Panc1 (cell line): ENCODE measurements at regions not wholly inside any gene's neighbourhood (a gene's known extent, or its start where the extent isn't known, plus 50 kb on each side); places are given as distances from the start of the nearest gene placed in this dataset.

Source experiments
- ATAC-seq: fragments of 200-7000 bp; cut with Tn5 transposase; 2 replicates; pipeline ENCODE4 v1.9.1; 2020; ENCODE audit warnings: mild to moderate bottlenecking, moderate library complexity
- BruUV-seq: library from RNA; stranded (reverse); fragments of 400-500 nt; replicated peaks from 2 replicates; lab custom pipeline; 2021; lab: Mats Ljungman, UMichigan
- CTCF ChIA-PET: fragments of 300-600 bp; sonication (Branson Sonifier 250); formaldehyde crosslinking; loops from one replicate; lab custom pipeline; 2022; ENCODE audit warnings: antibody characterized with exemption; lab: Charles Lee
- POLR2A ChIA-PET: fragments of 300-600 bp; sonication (Branson Sonifier 250); formaldehyde crosslinking; loops from one replicate; lab custom pipeline; 2022; ENCODE audit warnings: antibody characterized with exemption; lab: Charles Lee
- DNase-seq: peaks from one replicate; pipeline ENCODE4 v3.0.0-alpha.2; 2010; ENCODE audit warnings: low read depth, low spot score
- H3K27ac ChIP-seq: 2 replicates; pipeline ENCODE4 v1.5.1; 2011; ENCODE audit warnings: mild to moderate bottlenecking, low read length, inconsistent platforms
- H3K27me3 ChIP-seq: fragments of 200-500 bp; sonication (Bioruptor generic); 2 replicates; pipeline ENCODE4 v1.6.0; 2014; ENCODE audit warnings: low read length, inconsistent platforms; ENCODE audit not compliant: control insufficient read depth, insufficient read depth
- H3K36me3 ChIP-seq: fragments of 200-500 bp; sonication (Bioruptor generic); 2 replicates; pipeline ENCODE4 v1.5.1; 2014; ENCODE audit warnings: inconsistent platforms, mild to moderate bottlenecking, low read length, moderate library complexity; ENCODE audit not compliant: control insufficient read depth, insufficient read depth
- H3K4me1 ChIP-seq: 2 replicates; pipeline ENCODE4 v1.5.1; 2011; ENCODE audit warnings: inconsistent platforms, mild to moderate bottlenecking, low read length, moderate library complexity; ENCODE audit not compliant: control insufficient read depth, insufficient read depth
- H3K4me3 ChIP-seq, 2 experiments: 2 replicates each; pipeline ENCODE4 v1.5.1; 2011 to 2012; ENCODE audit warnings: low read depth in 2 of 2, low read length in 2 of 2, mild to moderate bottlenecking in 2 of 2, inconsistent platforms in 1 of 2, moderate library complexity in 1 of 2
- H3K9me3 ChIP-seq: fragments of 200-500 bp; sonication (Bioruptor generic); 2 replicates; pipeline ENCODE4 v1.5.1; 2014; ENCODE audit warnings: low read depth, mild to moderate bottlenecking, inconsistent platforms, low read length, moderate library complexity; ENCODE audit not compliant: control insufficient read depth, insufficient read depth
- POLR2AphosphoS5 ChIP-seq: IDR thresholded peaks from 2 replicates; pipeline ENCODE4 v1.6.1; 2012; ENCODE audit warnings: mild to moderate bottlenecking, low read depth, low read length, moderate library complexity
- SIN3A ChIP-seq: IDR thresholded peaks from 2 replicates; pipeline ENCODE4 v1.6.1; 2012; ENCODE audit warnings: low read depth, mild to moderate bottlenecking, low read length, moderate library complexity, borderline replicate concordance; ENCODE audit not compliant: insufficient read depth
- TCF7L2 ChIP-seq: IDR thresholded peaks from 2 replicates; pipeline ENCODE4 v1.6.1; 2011; ENCODE audit warnings: mild to moderate bottlenecking, low read depth, low read length, inconsistent platforms
- in situ Hi-C: cut with HindIII; loops from 2 replicates; pipeline ENCODE4 v1.10.0; 2016; ENCODE audit warnings: low sequenced_read_pairs, low pct_unique_long_range_greater_than_20kb
- intact Hi-C: fragments of 100-400 bp; cut with micrococcal nuclease; formaldehyde crosslinking; loops from one replicate; pipeline ENCODE4 v1.10.0; 2022; ENCODE audit not compliant: unreplicated experiment
- TF ChIP-seq, protein P1 (sequence below), 2 experiments: IDR thresholded peaks; 2 replicates each; pipeline ENCODE4 v1.6.1; 2011 to 2012; ENCODE audit warnings: low read depth in 2 of 2, control low read depth in 1 of 2, low read length in 1 of 2, mild to moderate bottlenecking in 1 of 2, moderate library complexity in 1 of 2; ENCODE audit not compliant: insufficient read depth in 1 of 2
- TF ChIP-seq, protein P2 (sequence below): fragments of 450-650 bp; IDR thresholded peaks from 2 replicates; pipeline ENCODE4 v1.5.1; 2017; ENCODE audit warnings: mild to moderate bottlenecking

DNA sequence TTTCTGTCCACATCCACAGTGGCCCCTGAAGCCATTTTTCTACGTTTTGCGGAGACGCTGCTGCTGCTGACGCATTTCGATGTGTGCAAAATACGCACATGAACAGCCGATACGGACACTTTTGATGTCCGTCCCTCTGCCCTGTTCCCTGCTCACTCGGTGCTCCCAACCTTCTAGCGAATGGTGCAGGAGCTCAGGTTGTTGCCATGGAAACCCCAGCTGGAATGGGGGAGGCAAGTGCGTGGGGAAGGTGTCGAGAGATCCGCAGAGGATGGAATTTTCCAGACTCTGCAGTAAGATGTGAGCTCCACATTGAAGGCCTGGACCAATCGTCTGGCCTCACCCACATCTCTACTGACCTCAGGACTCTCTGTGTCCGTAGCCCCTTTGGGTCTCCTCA, 109.2 kb upstream of the USP29 start:
- in situ Hi-C loops (no loop called here), intact Hi-C loops (no loop called here)
- no peaks in the 10 kb centered on the region for H3K36me3 ChIP-seq
- H3K4me1 ChIP-seq: no peaks in the 10 kb centered on the region
- no peak overlapping the region for H3K4me3 ChIP-seq
- no peak for ATAC-seq
- TF ChIP-seq, protein P1, sequence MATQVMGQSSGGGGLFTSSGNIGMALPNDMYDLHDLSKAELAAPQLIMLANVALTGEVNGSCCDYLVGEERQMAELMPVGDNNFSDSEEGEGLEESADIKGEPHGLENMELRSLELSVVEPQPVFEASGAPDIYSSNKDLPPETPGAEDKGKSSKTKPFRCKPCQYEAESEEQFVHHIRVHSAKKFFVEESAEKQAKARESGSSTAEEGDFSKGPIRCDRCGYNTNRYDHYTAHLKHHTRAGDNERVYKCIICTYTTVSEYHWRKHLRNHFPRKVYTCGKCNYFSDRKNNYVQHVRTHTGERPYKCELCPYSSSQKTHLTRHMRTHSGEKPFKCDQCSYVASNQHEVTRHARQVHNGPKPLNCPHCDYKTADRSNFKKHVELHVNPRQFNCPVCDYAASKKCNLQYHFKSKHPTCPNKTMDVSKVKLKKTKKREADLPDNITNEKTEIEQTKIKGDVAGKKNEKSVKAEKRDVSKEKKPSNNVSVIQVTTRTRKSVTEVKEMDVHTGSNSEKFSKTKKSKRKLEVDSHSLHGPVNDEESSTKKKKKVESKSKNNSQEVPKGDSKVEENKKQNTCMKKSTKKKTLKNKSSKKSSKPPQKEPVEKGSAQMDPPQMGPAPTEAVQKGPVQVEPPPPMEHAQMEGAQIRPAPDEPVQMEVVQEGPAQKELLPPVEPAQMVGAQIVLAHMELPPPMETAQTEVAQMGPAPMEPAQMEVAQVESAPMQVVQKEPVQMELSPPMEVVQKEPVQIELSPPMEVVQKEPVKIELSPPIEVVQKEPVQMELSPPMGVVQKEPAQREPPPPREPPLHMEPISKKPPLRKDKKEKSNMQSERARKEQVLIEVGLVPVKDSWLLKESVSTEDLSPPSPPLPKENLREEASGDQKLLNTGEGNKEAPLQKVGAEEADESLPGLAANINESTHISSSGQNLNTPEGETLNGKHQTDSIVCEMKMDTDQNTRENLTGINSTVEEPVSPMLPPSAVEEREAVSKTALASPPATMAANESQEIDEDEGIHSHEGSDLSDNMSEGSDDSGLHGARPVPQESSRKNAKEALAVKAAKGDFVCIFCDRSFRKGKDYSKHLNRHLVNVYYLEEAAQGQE (IDR thresholded peaks at IDR 0.05; ENCODE audit: insufficient read depth in 1 of 2, low read depth in 2 of 2, low read length in 1 of 2): no peak
- no peak for TF ChIP-seq POLR2AphosphoS5
- TF ChIP-seq SIN3A: no peak
- TF ChIP-seq, protein P2, sequence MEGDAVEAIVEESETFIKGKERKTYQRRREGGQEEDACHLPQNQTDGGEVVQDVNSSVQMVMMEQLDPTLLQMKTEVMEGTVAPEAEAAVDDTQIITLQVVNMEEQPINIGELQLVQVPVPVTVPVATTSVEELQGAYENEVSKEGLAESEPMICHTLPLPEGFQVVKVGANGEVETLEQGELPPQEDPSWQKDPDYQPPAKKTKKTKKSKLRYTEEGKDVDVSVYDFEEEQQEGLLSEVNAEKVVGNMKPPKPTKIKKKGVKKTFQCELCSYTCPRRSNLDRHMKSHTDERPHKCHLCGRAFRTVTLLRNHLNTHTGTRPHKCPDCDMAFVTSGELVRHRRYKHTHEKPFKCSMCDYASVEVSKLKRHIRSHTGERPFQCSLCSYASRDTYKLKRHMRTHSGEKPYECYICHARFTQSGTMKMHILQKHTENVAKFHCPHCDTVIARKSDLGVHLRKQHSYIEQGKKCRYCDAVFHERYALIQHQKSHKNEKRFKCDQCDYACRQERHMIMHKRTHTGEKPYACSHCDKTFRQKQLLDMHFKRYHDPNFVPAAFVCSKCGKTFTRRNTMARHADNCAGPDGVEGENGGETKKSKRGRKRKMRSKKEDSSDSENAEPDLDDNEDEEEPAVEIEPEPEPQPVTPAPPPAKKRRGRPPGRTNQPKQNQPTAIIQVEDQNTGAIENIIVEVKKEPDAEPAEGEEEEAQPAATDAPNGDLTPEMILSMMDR: no peak
- no peak for TF ChIP-seq TCF7L2
- H3K9me3 ChIP-seq: no peaks in the 10 kb centered on the region
- no peak for DNase-seq
- CTCF ChIA-PET: no interaction called here
- no peak overlapping the region for H3K27ac ChIP-seq
- no TSS peak for BruUV-seq
- H3K27me3 ChIP-seq: no peaks in the 10 kb centered on the region
- POLR2A ChIA-PET: no interaction called here

DNA sequence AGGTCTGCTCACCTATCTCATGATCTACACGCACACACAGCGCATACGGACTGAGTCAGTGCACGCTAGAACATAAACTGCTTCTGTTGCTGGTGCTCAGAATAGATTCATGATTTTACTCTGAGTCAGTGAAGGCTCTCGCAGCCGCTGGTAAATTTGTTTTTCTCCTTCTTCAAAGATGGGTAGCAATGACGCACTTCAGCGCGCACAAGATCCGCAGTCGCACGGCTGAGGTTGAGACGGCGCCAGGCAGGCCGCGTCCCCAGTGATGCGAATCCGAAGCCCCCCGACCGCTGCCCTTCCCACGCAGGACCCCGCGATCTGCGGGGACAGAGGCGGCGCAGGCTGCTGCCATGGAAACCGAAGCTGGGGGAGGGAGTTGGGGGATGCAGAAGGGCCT, 103.7 kb upstream of the USP29 start:
- Histone ChIP-seq H3K27me3 (no peaks in the 10 kb centered on the region), H3K4me3 (no peak overlapping the region), H3K4me1 (no peaks in the 10 kb centered on the region), H3K27ac (no peak overlapping the region), H3K9me3 (no peaks in the 10 kb centered on the region), H3K36me3 (no peaks in the 10 kb centered on the region)
- ChIA-PET POLR2A (no interaction called here), CTCF (no interaction called here)
- TF ChIP-seq TCF7L2: no peak
- TF ChIP-seq, protein P2: no peak
- TF ChIP-seq, protein P1 (IDR thresholded peaks at IDR 0.05; ENCODE audit: insufficient read depth in 1 of 2, low read depth in 2 of 2, low read length in 1 of 2): no peak
- no peak for TF ChIP-seq POLR2AphosphoS5
- no peak for TF ChIP-seq SIN3A
- intact Hi-C loops (no loop called here), in situ Hi-C loops (no loop called here)
- no peak for ATAC-seq
- no peak for DNase-seq
- BruUV-seq: no TSS peak
